Naive thymus-derived CD8-positive, alpha-beta T cell (primary cell): ENCODE measurements at regions not wholly inside any gene's neighbourhood (a gene's known extent, or its start where the extent isn't known, plus 50 kb on each side); places are given as distances from the start of the nearest gene placed in this dataset.
A peak's percentile ranks its signal among the peaks of the same experiment; 100 is the strongest.
"Not testable (repeated sequence)": the region's sequence is repeated elsewhere in the genome, so short reads cannot be mapped to it uniquely, and the experiment has no call there.

Experiments used
- ATAC-seq, 2 donors: fragments of 150-1000 bp; cut with Tn5 transposase in 1 of 2; sonication (Bioruptor Pico), chemical (Tn5 transposase) in 1 of 2; 1 replicate in 1 of 2; 2 replicates in 1 of 2; pipeline ENCODE4 v1.10.0; 2021; ENCODE audit warnings: mild to moderate bottlenecking in 2 of 2, moderate library complexity in 2 of 2
- POLR2A ChIA-PET: fragments of 350-600 bp; sonication (Branson Sonifier 250); formaldehyde crosslinking; loops from one replicate; lab custom pipeline; 2021; ENCODE audit warnings: antibody characterized with exemption; lab: Charles Lee
- DNase-seq, 10 donors: peaks; one replicate each; pipeline versions ENCODE4 v3.0.0 to v3.0.0-alpha.2; 2020 to 2022
- H3K27ac Mint-ChIP-seq, 10 donors: one replicate each; pipeline ENCODE4 v1.8.0; 2020 to 2022; ENCODE audit warnings: mild to moderate bottlenecking in 10 of 10, mixed read lengths in 10 of 10, moderate library complexity in 4 of 10, inconsistent platforms in 1 of 10
- H3K27me3 Mint-ChIP-seq, 5 donors: one replicate each; pipeline ENCODE4 v1.8.0; 2021 to 2022; ENCODE audit warnings: mixed read lengths in 5 of 5
- H3K36me3 Mint-ChIP-seq, 3 donors: one replicate each; pipeline ENCODE4 v1.8.0; 2020 to 2022; ENCODE audit warnings: mixed read lengths in 3 of 3, mild to moderate bottlenecking in 2 of 3, inconsistent platforms in 1 of 3
- H3K4me1 Mint-ChIP-seq, 4 donors: one replicate each; pipeline ENCODE4 v1.8.0; 2021 to 2022; ENCODE audit warnings: mixed read lengths in 4 of 4
- H3K4me3 Mint-ChIP-seq, 10 donors: one replicate each; pipeline ENCODE4 v1.8.0; 2020 to 2022; ENCODE audit warnings: mild to moderate bottlenecking in 10 of 10, mixed read lengths in 10 of 10, moderate library complexity in 6 of 10, inconsistent platforms in 1 of 10
- H3K9me3 Mint-ChIP-seq, 9 donors: one replicate each; pipeline ENCODE4 v1.8.0; 2020 to 2022; ENCODE audit warnings: mixed read lengths in 9 of 9, mild to moderate bottlenecking in 3 of 9, inconsistent platforms in 1 of 9, moderate library complexity in 1 of 9

DNA sequence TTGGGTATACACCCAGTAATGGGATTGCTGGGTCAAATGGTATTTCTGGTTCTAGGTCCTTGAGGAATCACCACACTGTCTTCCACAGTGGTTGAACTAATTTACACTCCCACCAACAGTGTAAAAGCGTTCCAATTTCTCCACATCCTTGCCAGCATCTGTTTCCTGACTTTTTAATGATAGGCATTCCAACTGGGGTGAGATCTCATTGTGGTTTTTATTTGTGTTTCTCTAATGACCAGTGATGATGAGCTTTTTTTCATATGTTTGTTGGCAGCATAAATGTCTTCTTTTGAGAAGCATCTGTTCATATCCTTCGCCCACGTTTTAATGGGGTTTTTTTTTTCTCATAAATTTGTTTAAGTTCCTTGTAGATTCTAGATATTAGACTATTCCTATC lies 448.3 kb upstream of the RGMB start:
- DNase-seq, H3K27me3 Mint-ChIP-seq, H3K27ac Mint-ChIP-seq, H3K9me3 Mint-ChIP-seq, H3K4me1 Mint-ChIP-seq, H3K4me3 Mint-ChIP-seq, POLR2A ChIA-PET, H3K36me3 Mint-ChIP-seq, ATAC-seq: not testable (repeated sequence)

DNA sequence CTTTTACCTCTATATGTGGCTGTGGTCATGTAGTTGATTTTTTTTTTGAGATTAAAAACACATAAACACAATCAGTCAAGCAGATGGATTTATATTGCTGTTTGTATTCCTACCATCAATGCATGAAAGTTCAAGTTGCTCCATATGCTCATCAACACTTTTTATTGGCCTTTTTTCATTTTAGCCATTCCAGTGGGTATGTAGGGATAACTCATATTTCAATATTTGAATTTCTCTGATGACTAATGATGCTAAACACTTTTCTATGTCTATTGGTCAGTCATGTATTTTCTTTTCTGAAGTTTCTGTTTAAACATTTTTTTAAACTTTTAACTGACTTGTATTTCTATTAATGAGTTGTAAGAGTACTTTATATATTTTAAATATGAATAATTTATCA lies 445.4 kb upstream of the RGMB start:
- peaks cover 0 to 4% (median 3%) of the 10 kb centered on the region in 5 donors for H3K27me3 Mint-ChIP-seq
- H3K4me1 Mint-ChIP-seq: no peaks in the 10 kb centered on the region
- no peaks in the 10 kb centered on the region for H3K36me3 Mint-ChIP-seq
- POLR2A ChIA-PET: no interaction called here
- H3K27ac Mint-ChIP-seq: no peak overlapping the region
- no peak for ATAC-seq
- H3K9me3 Mint-ChIP-seq: peaks cover 0 to 11% (median 2%) of the 10 kb centered on the region in 9 donors
- no peak for DNase-seq
- H3K4me3 Mint-ChIP-seq: no peak overlapping the region

DNA sequence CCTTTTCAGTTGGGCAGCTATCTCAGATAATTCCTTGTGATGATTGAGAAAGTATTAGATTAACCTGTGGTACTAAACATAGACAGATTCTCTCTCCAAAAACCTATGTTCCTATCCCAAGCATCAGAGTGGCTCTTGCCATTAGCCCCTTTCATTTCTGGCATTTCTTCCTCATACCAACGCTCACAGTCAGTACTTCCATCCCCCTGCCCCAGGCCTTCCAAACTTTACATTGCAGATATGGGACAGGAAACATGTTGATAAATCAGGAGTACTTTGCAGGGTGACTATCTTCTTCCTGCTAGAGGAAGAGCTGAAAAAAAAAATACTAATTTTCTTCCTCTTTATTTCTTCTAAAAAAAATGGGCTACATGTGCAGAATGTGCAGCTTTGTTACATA lies 442.6 kb upstream of the RGMB start:
- DNase-seq (no peak), ATAC-seq (no peak)
- Mint-ChIP-seq H3K27ac (no peak overlapping the region), H3K4me1 (no peaks in the 10 kb centered on the region), H3K36me3 (no peaks in the 10 kb centered on the region), H3K27me3 (peaks cover 0 to 3% (median 2%) of the 10 kb centered on the region in 5 donors), H3K9me3 (peaks cover 0 to 15% (median 2%) of the 10 kb centered on the region in 9 donors), H3K4me3 (no peak overlapping the region)
- POLR2A ChIA-PET: no interaction called here

DNA sequence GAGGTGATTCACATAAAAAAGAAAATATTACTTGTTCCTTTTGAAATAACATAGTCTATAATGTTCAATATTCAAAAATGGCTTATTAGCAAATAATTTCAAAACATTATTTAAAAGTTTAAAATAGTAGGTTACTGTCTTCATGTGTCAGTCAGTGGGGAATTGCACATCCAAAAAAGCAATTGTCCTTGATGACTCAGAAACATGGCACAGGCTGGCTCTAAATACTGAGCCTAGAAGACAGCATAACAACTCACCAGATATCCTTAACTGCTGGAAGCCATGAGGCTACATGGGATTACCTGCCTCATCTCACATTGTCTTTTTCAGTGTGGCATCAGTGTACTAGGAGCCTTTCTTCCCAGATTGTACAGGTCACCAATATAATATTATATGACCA lies 439.5 kb upstream of the RGMB start:
- H3K4me1 Mint-ChIP-seq: no peaks in the 10 kb centered on the region
- POLR2A ChIA-PET: no interaction called here
- H3K27me3 Mint-ChIP-seq: peaks cover 0 to 5% (median 0%) of the 10 kb centered on the region in 5 donors
- H3K9me3 Mint-ChIP-seq: peaks cover 0 to 9% (median 0%) of the 10 kb centered on the region in 9 donors
- H3K27ac Mint-ChIP-seq: no peak overlapping the region
- ATAC-seq: no peak
- DNase-seq: no peak
- H3K4me3 Mint-ChIP-seq: no peak overlapping the region
- no peaks in the 10 kb centered on the region for H3K36me3 Mint-ChIP-seq

DNA sequence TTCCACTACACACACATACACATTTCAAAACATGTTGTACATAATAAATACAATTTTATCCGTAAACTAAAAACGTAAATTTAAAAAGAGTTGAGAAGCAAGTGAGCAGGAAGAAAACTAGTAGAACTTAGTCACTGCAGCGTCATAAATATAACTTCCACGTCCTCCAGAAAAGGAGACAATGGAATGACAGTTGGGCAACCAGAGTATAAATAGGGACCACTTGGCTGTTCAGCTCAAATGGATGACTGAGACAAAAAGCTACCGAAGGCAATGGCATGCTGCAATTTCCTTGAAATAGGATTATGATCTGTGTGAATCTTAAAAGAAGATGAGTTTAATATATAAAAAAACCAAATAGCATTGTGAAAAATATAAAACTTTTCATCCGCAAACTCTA lies 438.5 kb upstream of the RGMB start:
- H3K9me3 Mint-ChIP-seq: peaks cover 0 to 9% (median 0%) of the 10 kb centered on the region in 9 donors
- ATAC-seq: no peak
- peaks cover 0 to 6% (median 0%) of the 10 kb centered on the region in 5 donors for H3K27me3 Mint-ChIP-seq
- no peak overlapping the region for H3K27ac Mint-ChIP-seq
- POLR2A ChIA-PET: no interaction called here
- H3K4me1 Mint-ChIP-seq: no peaks in the 10 kb centered on the region
- DNase-seq: no peak
- no peak overlapping the region for H3K4me3 Mint-ChIP-seq
- H3K36me3 Mint-ChIP-seq: no peaks in the 10 kb centered on the region

DNA sequence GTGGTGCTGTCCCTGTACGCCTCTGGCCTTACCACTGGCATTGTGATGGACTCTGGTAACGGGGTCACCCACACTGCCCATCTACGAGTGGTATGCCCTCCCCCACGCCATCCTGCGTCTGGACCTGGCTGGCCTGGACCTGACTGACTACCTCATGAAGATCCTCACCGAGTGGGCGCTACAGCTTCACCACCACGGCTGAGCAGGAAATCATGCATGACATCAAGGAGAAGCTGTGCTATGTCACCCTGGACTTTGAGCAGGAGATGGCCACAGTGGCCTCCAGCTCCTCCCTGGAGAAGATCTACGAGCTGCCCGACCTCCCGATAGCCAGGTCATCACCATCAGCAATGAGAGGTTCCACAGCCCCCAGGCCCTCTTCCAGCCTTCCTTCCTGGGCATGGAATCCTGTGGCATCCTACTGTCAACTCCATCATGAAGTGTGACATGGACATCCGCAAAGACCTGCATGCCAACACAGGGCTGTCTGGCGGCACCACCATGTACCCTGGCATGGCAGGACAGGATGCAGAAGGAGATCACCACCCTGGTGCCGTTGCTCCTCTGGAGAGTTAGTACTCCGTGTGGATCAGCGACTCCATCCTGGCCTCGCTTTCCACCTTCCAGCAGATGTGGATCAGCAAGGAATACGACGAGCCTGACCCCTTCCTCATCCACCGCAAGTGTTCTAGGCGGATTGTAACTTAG lies 434.2 kb upstream of the RGMB start:
- DNase-seq (no peak), ATAC-seq (no peak)
- POLR2A ChIA-PET: no interaction called here
- Mint-ChIP-seq H3K27me3 (peaks cover 0 to 6% (median 0%) of the 10 kb centered on the region in 5 donors), H3K36me3 (no peaks in the 10 kb centered on the region), H3K9me3 (peaks cover 0 to 6% (median 1%) of the 10 kb centered on the region in 9 donors), H3K4me1 (no peaks in the 10 kb centered on the region), H3K27ac (no peak overlapping the region), H3K4me3 (no peak overlapping the region)

DNA sequence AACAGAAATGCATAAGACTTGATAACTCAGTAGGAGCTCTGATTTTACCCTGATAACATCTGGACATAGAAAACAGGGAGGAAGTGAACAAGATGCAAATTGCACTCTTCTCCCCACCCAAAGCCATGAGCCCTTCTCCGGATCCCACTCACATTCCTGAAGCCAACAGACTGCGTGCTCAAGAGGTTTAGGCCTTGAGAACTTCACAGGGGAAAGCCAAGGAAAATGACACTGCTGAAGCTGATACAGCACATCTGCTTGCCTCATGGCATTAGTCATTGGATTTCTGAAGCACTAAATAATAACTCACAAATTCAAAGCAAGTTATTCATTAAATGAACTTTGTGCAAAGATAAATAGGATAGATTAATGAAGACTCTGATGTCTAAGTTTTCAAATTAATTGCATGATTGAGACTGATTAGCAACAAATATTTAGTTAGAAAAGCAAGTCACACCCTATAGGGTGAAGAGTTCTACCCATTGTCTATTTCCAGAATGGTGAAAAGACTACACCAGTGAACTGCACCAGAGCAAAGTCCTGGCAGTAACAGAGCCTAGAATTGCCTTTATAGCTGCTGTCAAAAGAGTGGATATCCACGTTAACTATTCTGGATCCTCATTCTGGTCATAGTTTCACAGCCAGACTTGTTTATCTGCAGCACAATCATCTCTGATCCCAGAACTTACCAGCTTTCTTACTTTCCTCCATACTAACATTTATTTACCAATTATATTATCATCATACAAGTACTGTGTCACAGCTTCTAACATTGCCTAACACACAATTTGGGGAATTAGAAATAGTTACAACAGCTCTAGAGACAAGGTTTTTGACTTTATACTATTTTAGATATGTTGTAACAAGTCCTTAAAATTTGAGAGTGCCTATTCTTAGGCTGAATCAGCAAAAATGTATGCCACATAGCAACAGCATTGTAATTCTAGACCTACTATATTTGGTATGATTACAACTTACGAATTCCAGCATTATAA lies 432.1 kb upstream of the RGMB start:
- H3K9me3 Mint-ChIP-seq: peaks cover 0 to 10% (median 0%) of the 10 kb centered on the region in 9 donors
- ATAC-seq (no peak), DNase-seq (no peak)
- no peaks in the 10 kb centered on the region for H3K36me3 Mint-ChIP-seq
- H3K4me1 Mint-ChIP-seq: no peaks in the 10 kb centered on the region
- peak overlapping the region in 1 of 10 donors; percentile 3 for H3K27ac Mint-ChIP-seq
- peaks cover 0 to 9% (median 0%) of the 10 kb centered on the region in 5 donors for H3K27me3 Mint-ChIP-seq
- POLR2A ChIA-PET: no interaction called here
- no peak overlapping the region for H3K4me3 Mint-ChIP-seq

DNA sequence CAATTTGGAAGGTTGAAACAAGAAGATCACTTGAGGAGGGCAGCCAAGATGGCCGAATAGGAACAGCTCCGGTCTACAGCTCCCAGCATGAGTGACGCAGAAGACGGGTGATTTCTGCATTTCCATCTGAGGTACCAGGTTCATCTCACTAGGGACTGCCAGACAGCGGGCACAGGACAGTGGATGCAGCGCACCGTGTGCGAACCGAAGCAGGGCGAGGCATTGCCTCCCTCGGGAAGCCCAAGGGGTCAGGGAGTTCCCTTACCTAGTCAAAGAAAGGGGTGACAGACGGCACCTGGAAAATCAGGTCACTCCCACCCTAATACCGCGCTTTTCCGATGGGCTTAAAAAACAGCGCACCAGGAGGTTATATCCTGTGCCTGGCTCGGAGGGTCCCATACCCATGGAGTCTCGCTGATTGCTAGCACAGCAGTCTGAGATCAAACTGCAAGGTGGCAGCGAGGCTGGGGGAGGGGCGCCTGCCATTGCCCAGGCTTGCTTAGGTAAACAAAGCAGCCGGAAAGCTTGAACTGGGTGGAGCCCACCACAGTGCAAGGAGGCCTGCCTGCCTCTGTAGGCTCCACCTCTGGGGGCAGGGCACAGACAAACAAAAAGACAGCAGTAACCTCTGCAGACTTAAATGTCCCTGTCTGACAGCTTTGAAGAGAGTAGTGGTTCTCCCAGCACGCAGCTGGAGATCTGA lies 430.4 kb upstream of the RGMB start:
- DNase-seq, H3K27me3 Mint-ChIP-seq, H3K4me3 Mint-ChIP-seq, H3K36me3 Mint-ChIP-seq, H3K4me1 Mint-ChIP-seq, ATAC-seq, H3K27ac Mint-ChIP-seq, POLR2A ChIA-PET: not testable (repeated sequence)
- H3K9me3 Mint-ChIP-seq: peaks cover 0 to 12% (median 6%) of the 10 kb centered on the region in 9 donors

DNA sequence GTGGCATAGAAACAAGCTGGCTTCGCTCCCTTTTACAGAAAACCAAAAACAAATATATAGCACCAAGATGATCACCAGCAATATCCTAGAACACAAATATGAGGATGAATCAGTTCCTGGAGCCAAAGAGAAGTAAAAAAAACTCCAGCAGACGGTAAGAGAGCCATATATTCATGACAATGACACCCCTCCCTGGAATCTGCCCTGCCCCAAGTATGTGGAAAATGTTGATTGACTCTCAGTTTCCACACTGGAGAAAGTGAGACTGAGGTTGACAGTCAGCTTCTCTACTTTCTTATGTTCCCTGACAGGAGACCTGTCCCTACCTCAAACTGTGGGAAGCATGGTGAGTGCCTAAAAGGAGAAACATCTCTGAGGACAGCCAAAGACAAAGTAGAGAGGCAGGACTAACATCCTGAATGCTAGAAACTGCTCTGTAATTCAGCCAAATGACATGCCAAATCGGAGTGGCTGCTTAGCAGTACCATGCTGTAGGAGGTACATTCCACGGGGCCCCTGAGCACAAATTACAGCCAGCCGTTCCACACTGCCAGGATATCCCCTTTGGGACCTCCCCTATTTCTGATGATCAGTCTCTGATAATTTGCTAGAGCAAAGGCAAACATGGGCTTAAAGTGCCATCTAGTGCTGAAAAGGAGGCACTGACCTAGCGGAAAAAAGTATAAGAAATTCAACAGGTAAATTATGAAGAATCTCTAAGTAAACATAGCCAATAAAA lies 424.0 kb upstream of the RGMB start:
- DNase-seq (no peak), ATAC-seq (no peak)
- H3K4me3 Mint-ChIP-seq: no peak overlapping the region
- no peaks in the 10 kb centered on the region for H3K4me1 Mint-ChIP-seq
- H3K9me3 Mint-ChIP-seq: peaks cover 0 to 30% (median 19%) of the 10 kb centered on the region in 9 donors
- H3K27me3 Mint-ChIP-seq: peaks cover 0 to 3% (median 0%) of the 10 kb centered on the region in 5 donors
- H3K27ac Mint-ChIP-seq: peak overlapping the region in 1 of 10 donors; percentile 88
- POLR2A ChIA-PET: no interaction called here
- peaks cover 0 to 5% (median 0%) of the 10 kb centered on the region in 3 donors for H3K36me3 Mint-ChIP-seq

DNA sequence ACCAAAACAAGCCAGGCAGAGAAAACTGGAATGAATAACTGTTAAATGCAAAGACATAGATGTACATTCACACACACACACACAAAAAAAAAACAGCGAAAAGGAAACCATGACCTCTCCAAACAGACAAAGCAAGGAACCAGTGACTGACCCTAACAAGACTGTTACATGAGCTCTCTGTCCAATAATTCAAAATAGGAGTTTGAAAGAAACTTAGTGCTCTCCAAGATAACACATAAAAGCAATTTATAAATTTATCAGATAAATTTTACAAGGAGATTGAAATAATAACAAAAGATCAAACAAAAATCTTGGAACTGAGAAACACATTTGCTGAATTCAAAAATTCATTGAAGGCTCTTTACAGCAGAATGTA lies 423.5 kb upstream of the RGMB start:
- peaks cover 0 to 5% (median 0%) of the 10 kb centered on the region in 3 donors for H3K36me3 Mint-ChIP-seq
- peaks cover 0 to 3% (median 0%) of the 10 kb centered on the region in 5 donors for H3K27me3 Mint-ChIP-seq
- POLR2A ChIA-PET: no interaction called here
- H3K4me1 Mint-ChIP-seq: no peaks in the 10 kb centered on the region
- H3K4me3 Mint-ChIP-seq: no peak overlapping the region
- no peak for DNase-seq
- ATAC-seq: no peak
- no peak overlapping the region for H3K27ac Mint-ChIP-seq
- H3K9me3 Mint-ChIP-seq: peaks cover 0 to 30% (median 19%) of the 10 kb centered on the region in 9 donors

DNA sequence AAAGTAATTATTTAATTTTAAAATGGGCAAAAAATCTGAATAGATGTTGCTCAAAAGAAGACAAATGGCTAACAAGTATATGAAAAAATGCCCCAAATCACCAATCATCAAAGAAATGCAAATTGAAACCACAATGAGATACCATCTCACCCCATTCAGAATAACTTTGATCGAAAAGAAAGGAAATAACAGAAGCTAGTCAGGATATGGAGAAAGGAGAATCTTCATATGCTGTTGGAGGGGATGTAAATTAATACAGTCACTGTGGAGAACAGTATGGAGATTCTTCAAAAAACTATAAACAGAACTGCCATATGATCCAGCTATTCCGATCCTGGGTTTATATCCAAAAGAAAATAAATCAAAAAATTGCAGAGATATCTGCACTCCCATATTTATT lies 418.5 kb upstream of the RGMB start:
- ATAC-seq (no peak), DNase-seq (no peak)
- H3K27me3 Mint-ChIP-seq: no peaks in the 10 kb centered on the region
- POLR2A ChIA-PET: no interaction called here
- peaks cover 0 to 1% (median 0%) of the 10 kb centered on the region in 3 donors for H3K36me3 Mint-ChIP-seq
- peaks cover 1 to 21% (median 11%) of the 10 kb centered on the region in 9 donors for H3K9me3 Mint-ChIP-seq
- no peak overlapping the region for H3K4me3 Mint-ChIP-seq
- H3K4me1 Mint-ChIP-seq: no peaks in the 10 kb centered on the region
- no peak overlapping the region for H3K27ac Mint-ChIP-seq

DNA sequence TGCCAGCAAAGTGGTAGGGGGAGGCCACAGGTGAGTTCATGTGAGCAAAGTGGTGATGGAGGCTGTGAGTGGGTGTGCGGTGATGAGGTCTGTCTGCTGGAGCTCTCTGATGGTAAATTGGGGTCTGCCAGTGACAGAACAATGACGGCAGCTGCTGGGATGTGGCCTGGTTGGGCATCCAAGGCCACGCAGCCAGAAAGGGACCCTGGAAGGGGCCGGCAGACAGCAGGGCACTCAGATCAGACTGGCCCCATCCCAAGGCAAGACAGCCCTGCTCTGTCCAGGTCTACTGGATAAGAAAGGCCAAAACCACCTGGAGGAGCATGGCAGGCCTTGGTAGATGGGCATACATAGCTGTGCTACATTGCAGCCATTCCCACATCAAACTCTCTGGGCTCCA lies 412.9 kb upstream of the RGMB start:
- DNase-seq (no peak), ATAC-seq (no peak)
- H3K9me3 Mint-ChIP-seq: peaks cover 0 to 16% (median 7%) of the 10 kb centered on the region in 9 donors
- H3K36me3 Mint-ChIP-seq: no peaks in the 10 kb centered on the region
- POLR2A ChIA-PET: no interaction called here
- no peak overlapping the region for H3K27ac Mint-ChIP-seq
- H3K4me1 Mint-ChIP-seq: no peaks in the 10 kb centered on the region
- no peak overlapping the region for H3K4me3 Mint-ChIP-seq
- H3K27me3 Mint-ChIP-seq: peaks cover 0 to 4% (median 1%) of the 10 kb centered on the region in 5 donors
